Fibroblast of skin of right biceps (primary cell): ENCODE measurements at regions not wholly inside any gene's neighbourhood (a gene's known extent, or its start where the extent isn't known, plus 50 kb on each side); places are given as distances from the start of the nearest gene placed in this dataset.

ENCODE experiments used
- DNase-seq: peaks from one replicate; pipeline ENCODE4 v3.0.0-alpha.2; 2013

DNA sequence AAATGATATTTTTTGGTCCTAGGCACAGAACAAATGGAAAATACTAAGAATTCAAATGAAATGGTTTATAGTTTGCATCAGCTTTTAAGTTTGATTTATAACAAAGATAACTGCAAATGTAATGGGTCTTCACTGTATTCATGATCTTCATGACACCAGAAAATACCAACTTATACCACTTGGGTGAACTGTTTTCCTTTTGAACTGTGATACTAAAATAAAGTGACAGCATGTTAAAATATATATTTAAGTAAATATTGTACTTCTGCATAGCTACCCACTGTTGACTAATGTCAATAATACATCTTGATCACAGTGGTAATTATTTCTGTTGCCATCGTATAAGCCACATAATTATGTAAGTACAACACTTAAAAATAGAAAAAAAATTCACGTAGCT is 442.0 kb upstream of the ANKRD30A start:
- no peak for DNase-seq

GRCh38 chr10:36681751-36682632 is 443.4 kb upstream of the ANKRD30A start:
- DNase-seq, result peak; percentile 53

DNA sequence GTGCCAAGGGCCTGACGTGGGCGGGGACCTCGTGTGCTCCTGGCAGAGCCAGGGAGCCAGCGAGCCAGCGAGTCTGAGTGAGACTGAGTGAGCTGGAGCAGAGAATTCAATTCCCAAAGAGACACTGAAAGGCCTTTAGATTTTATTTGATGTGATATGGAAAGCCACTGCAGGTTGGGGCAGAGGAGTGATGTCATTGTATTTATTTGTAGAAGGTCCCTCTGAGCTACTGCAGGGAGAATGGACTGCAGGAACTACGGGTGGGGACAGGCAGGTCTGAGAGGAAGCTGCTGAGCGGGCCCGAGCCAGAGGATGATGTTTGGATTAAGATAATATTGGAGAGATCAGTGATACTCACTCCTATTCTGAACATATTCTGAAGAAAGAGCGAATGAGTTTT is 445.8 kb upstream of the ANKRD30A start:
- no peak for DNase-seq

- no peak for DNase-seq
Observed at GRCh38 chr10:36677431-36677768, 448.0 kb upstream of the ANKRD30A start.

- DNase-seq, result peak; percentile 83
Observed at GRCh38 chr10:36676756-36677430, 448.5 kb upstream of the ANKRD30A start.

DNA sequence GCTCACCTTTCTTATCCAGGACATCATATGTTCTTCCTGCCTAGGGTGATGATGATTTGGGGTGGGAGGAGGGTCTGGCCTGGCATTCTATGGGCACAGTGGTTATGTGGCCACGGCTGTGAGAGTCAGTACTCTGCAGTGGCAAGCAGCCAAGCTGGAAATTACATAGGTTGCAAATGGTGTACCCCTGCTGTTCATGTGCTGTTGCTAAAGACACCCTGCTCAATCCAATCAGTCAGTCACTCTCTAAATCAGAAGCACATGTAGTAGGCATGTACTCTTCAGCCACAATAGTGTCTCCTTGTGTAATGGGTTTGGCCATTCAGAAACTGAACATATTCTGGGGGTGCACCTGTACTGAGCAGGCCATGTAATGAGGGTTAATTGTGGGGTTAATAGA is 449.1 kb upstream of the ANKRD30A start:
- DNase-seq, result peak; percentile 60

- peak; percentile 91 for DNase-seq
Observed at GRCh38 chr10:36675458-36675880, 449.9 kb upstream of the ANKRD30A start.

GRCh38 chr10:36671607-36672006 is 453.8 kb upstream of the ANKRD30A start:
- peak; percentile 79 for DNase-seq

GRCh38 chr10:36670621-36671402 is 454.6 kb upstream of the ANKRD30A start:
- peak; percentile 42 for DNase-seq

- DNase-seq, result no peak
Observed at GRCh38 chr10:36669615-36670352, 455.6 kb upstream of the ANKRD30A start.

GRCh38 chr10:36666451-36666850 is 458.9 kb upstream of the ANKRD30A start:
- no peak for DNase-seq

DNA sequence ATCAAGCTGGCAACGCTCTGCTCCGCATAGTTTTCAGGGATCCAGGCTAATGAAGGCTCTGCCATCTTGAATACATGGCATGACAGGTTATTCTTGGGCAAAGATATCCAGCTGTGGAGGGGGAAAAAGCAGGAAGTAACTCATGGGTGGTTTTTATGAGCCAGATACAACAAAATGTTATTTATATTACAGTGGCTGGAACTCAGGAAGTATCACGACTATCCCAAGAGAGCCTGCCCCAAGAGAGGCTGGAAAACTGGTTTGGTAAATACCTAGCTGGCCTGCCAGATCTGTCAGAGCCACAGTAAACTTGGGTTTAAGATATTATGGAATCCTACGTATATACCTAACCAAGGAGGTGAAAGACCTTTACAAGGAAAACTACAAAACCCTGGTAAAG is 462.8 kb upstream of the ANKRD30A start:
- no peak for DNase-seq

DNA sequence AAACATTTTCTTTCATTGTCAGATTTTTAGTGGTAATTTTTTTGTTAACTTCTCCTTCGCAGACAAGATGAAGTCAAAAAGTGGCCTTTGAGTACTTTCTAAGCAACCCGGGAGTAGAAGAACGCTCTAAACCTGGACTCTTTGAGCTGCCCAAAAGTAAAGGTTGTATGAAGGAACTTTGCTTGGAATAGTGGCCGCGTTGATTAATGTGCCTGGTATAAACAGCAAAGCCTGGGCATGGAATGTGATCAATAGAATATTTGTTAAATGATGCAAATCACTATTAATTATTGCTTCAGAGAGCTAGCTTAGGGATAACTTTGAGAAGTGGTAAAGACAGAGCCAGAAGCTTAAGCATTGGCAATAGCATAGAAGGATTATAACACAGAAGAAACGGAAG is 475.1 kb upstream of the ANKRD30A start:
- no peak for DNase-seq

- DNase-seq, result no peak
Observed at GRCh38 chr10:36647540-36647939, 477.9 kb upstream of the ANKRD30A start.

DNA sequence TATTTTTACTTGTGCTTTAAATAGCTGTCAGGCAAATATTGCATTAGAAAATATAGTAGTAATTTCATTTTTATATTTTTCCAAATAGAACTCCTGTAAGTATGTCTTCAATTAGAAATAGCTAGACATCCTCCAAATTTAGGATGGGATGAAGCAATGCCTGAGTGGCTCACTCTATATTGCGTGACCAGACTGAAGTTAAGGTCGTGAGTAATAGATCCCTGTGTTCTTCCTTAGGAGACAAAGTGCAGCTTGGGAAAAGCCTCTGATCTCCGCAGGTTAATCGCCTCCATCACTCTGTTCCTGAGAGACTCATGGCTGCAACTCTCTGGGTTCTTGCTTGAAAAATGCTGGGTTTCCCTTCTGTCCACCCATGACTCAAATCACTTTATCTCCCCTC is 484.8 kb upstream of the ANKRD30A start:
- peak; percentile 26 for DNase-seq

DNA sequence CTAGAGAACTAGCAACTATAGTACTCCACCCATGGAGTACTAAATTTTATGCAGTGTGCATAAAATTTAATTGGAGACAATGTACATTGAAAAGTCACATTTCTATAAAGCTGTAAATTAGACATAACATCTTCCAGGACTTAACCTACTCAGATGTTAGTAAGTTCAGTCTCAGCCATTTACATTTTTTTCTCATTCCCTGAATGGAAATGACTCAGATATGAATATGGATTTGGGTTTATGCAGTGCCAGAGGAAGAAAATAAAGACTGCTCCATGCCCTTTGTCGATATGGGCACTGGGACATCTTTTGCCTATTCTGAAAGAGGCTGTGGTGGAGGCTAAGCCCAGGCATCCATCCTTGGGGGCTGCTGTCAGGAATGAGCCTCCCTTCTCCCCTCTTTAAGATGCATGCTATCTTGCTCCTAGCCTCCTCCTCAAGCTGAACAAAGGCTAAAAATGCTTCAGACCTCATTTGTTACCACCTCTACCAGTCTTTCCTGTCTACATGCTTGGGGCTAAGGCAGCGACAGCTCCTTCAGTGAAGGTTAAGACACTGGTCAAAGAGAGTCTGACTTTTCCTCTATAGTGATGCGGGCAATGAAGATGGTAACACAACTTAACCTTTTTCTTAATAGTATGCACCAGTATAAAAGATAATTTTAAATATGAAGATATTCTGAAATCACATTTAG is 486.8 kb upstream of the ANKRD30A start:
- DNase-seq, result peak; percentile 10

GRCh38 chr10:36636879-36637278 is 488.5 kb upstream of the ANKRD30A start:
- no peak for DNase-seq

DNA sequence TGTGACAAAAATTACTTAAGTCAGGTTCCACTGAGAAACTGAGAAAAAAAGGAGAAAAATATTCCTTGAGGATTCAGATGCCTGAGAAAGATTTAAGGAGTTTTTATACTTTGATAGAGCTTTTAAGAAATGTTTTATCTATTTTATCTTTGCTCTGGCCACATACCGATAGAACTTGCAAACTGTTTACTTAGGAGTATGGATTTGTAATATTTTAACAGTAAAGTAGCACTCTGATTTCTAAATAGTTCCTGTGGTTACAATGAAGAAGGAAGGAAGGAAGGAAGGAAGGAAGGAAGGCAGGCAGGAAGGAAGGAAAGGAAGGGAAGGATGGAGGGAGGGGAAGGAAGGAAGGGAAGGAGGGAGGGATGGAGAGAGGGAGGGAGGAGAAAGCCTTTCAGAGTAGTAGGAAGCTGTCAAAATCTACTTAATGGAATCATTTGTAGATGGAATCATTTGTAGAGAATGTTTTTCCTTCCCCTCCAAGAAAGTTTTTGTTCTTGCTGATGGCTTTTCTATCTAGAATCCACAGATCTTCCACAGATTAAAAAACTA is 489.0 kb upstream of the ANKRD30A start:
- no peak for DNase-seq

DNA sequence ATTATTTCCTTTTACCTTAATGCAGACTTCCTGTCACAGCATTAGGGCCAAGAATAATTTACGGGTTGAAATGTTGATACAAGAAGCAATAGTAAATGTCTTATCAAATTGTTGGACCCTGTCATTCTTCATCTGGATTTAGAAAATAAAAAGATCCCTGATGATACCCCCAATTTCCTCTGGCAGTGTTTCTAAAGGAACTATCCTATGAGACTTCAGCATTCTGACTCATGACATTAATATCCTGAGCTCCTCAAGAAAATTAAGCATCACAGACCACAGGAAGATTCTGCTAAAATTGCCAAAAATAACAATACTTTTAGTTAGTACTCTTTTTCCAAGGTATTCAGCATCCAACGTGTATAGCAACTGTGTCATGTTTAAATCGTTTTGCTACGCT is 490.5 kb upstream of the ANKRD30A start:
- DNase-seq, result peak; percentile 91

DNA sequence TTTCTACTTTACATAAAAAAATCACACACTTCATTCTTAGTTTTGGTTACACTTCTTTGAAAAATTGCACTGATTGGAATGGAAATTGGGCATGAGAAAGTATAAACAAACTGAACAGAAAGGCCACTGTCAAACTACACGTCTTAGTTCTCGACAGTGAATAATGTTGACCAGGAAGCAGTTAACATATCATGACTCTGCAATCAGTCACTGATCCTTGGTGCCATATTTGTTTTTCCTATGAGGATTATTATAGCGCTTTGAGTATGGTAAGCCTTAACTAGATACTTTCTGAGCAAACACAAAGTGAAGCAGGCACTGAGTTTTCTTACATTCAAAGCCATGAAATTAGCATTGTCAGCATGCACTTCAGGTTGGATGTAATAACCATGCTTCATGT is 495.1 kb upstream of the ANKRD30A start:
- no peak for DNase-seq

DNA sequence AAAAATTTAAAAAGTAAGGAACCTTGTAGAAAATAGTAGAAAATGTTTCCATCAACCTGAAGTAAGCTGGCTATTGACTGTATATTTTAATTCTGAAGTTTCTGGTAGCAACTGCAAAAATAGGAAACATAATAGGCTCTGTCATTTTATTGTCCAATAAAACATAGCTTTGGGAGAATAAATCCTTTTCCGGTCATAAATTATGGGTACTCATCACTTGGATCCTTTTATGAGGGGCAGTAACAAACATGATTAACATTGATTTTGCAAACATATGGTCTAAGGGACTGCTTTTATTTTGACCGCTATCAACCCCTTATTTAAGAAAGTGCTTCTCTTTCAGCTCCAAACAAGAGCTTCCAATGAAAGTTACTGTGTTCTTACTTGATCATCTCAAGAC is 495.9 kb upstream of the ANKRD30A start:
- DNase-seq, result no peak

DNA sequence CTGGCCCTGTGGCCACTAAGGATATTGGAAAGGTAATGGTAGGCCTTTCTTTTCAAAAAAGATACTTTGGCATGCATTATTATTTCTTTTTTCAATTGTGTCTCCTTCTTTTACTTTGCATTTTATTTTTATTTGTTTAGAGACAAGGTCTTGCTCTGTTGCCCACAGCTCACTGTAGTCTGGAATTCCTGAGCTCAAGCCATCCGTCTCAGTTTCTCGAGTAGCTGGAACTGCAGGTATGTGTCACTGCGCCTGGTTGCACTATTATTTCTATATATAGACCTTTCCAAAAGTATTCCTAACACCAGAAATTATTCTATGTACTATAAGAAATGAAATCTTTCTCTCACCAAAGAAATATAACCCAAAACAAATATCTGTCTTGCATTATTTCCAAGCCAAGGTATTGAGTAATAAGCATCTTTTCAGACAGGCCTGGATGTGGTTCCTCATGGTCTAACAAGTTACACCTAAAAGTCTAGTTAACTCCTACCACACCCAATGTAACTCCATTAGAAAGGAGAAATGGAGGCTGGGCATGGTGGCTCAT is 500.8 kb upstream of the ANKRD30A start:
- DNase-seq, result no peak
